Mesenchymal stem cell (in vitro differentiated cells and primary cell): ENCODE measurements at regions not wholly inside any gene's neighbourhood (a gene's known extent, or its start where the extent isn't known, plus 50 kb on each side); places are given as distances from the start of the nearest gene placed in this dataset.

ENCODE experiments used
- DNase-seq: peaks from one replicate; pipeline ENCODE4 v3.0.0-alpha.2; 2013
- H2AFZ ChIP-seq: one replicate; pipeline ENCODE4 v1.6.1; 2013; ENCODE audit warnings: low read depth, mild to moderate bottlenecking, control low read depth, inconsistent platforms, low read length, moderate library complexity
- H2AK5ac ChIP-seq: 2 replicates; pipeline ENCODE4 v1.6.1; 2013; ENCODE audit warnings: low read length, moderate library complexity, mild to moderate bottlenecking, inconsistent platforms; ENCODE audit not compliant: severe bottlenecking
- H2BK120ac ChIP-seq: one replicate; pipeline ENCODE4 v1.6.1; 2013; ENCODE audit warnings: low read depth, mild to moderate bottlenecking, inconsistent platforms, low read length, moderate library complexity
- H2BK12ac ChIP-seq, 2 experiments: one replicate each; pipeline ENCODE4 v1.6.1; 2013; ENCODE audit warnings: inconsistent platforms in 2 of 2, low read length in 2 of 2, mild to moderate bottlenecking in 2 of 2, moderate library complexity in 2 of 2, control low read depth in 1 of 2
- H2BK15ac ChIP-seq: one replicate; pipeline ENCODE4 v1.6.1; 2013; ENCODE audit warnings: mild to moderate bottlenecking, low read depth, inconsistent platforms; ENCODE audit not compliant: poor library complexity, severe bottlenecking
- H2BK5ac ChIP-seq: 2 replicates; pipeline ENCODE4 v1.6.1; 2013; ENCODE audit warnings: low read depth, mild to moderate bottlenecking, low read length, control low read depth, inconsistent platforms; ENCODE audit not compliant: poor library complexity, severe bottlenecking
- H3K14ac ChIP-seq, 2 experiments: one replicate each; pipeline ENCODE4 v1.6.1; 2013; ENCODE audit warnings: inconsistent platforms in 2 of 2, low read length in 2 of 2, control low read depth in 1 of 2, mild to moderate bottlenecking in 1 of 2, moderate library complexity in 1 of 2
- H3K18ac ChIP-seq, 2 experiments: one replicate each; pipeline ENCODE4 v1.6.1; 2013; ENCODE audit warnings: inconsistent platforms in 2 of 2, low read length in 2 of 2, control low read depth in 1 of 2, low read depth in 1 of 2, mild to moderate bottlenecking in 1 of 2
- H3K23ac ChIP-seq, 2 experiments: one replicate each; pipeline ENCODE4 v1.6.1; 2013; ENCODE audit warnings: inconsistent platforms in 2 of 2, low read length in 2 of 2, mild to moderate bottlenecking in 2 of 2, moderate library complexity in 2 of 2, control low read depth in 1 of 2
- H3K27ac ChIP-seq: 2 replicates; pipeline ENCODE4 v1.5.1; 2013; ENCODE audit warnings: mild to moderate bottlenecking, moderate library complexity, low read length, control low read depth, inconsistent platforms; ENCODE audit not compliant: poor library complexity, severe bottlenecking
- H3K27me3 ChIP-seq, 2 experiments: 2 replicates each; pipeline versions ENCODE4 v1.6.1 to v1.7.0; 2013; ENCODE audit warnings: low read length in 2 of 2, mild to moderate bottlenecking in 2 of 2, moderate library complexity in 2 of 2, control low read depth in 1 of 2, inconsistent platforms in 1 of 2; ENCODE audit not compliant: control insufficient read depth in 1 of 2, insufficient read depth in 1 of 2
- H3K36me3 ChIP-seq, 2 experiments: 2 replicates each; pipeline versions ENCODE4 v1.6.1 to v1.7.0; 2013; ENCODE audit warnings: low read length in 2 of 2, control low read depth in 1 of 2, inconsistent platforms in 1 of 2, low read depth in 1 of 2, mild to moderate bottlenecking in 1 of 2; ENCODE audit not compliant: insufficient read depth in 2 of 2, control insufficient read depth in 1 of 2
- H3K4ac ChIP-seq, 2 experiments: one replicate each; pipeline ENCODE4 v1.6.1; 2013; ENCODE audit warnings: inconsistent platforms in 2 of 2, low read length in 2 of 2, mild to moderate bottlenecking in 2 of 2, moderate library complexity in 2 of 2, control low read depth in 1 of 2, low read depth in 1 of 2
- H3K4me1 ChIP-seq: 2 replicates; pipeline ENCODE4 v1.6.1; 2013; ENCODE audit warnings: low read depth, low read length, control low read depth; ENCODE audit not compliant: control insufficient read depth, insufficient read depth
- H3K4me2 ChIP-seq: 2 replicates; pipeline ENCODE4 v1.6.1; 2013; ENCODE audit warnings: low read length, mild to moderate bottlenecking, inconsistent platforms; ENCODE audit not compliant: poor library complexity, severe bottlenecking
- H3K4me3 ChIP-seq, 2 experiments: 2 replicates each; pipeline versions ENCODE4 v1.5.1 to v1.7.0; 2013; ENCODE audit warnings: low read length in 2 of 2, mild to moderate bottlenecking in 2 of 2, control low read depth in 1 of 2, low read depth in 1 of 2; ENCODE audit not compliant: insufficient read depth in 1 of 2
- H3K79me1 ChIP-seq: replicated peaks from 2 replicates; pipeline ENCODE4 v1.6.1; 2013; ENCODE audit warnings: mild to moderate bottlenecking, control low read depth, low read length, inconsistent platforms; ENCODE audit not compliant: poor library complexity, severe bottlenecking
- H3K9ac ChIP-seq: 2 replicates; pipeline ENCODE4 v1.7.0; 2013; ENCODE audit warnings: mild to moderate bottlenecking, low read length, moderate library complexity
- H3K9me3 ChIP-seq: 2 replicates; pipeline ENCODE4 v1.7.0; 2013; ENCODE audit warnings: mild to moderate bottlenecking, low read length; ENCODE audit not compliant: control insufficient read depth
- H4K8ac ChIP-seq: one replicate; pipeline ENCODE4 v1.6.1; 2013; ENCODE audit warnings: inconsistent platforms, mild to moderate bottlenecking, low read length, moderate library complexity
- H4K91ac ChIP-seq: one replicate; pipeline ENCODE4 v1.6.1; 2013; ENCODE audit warnings: mild to moderate bottlenecking, low read length, inconsistent platforms
- WGBS: methylation state at CpG from one replicate; pipeline ENCODE4 v1.1.7; 2013; ENCODE audit warnings: mixed read lengths; 5-methylcytosine and 5-hydroxymethylcytosine counted together

GRCh38 chr10:110411047-110411410 is 86.7 kb upstream of the DUSP5 start:
- Histone ChIP-seq H3K27me3 (no peaks in the 10 kb centered on the region), H2BK120ac (peak overlapping the region; percentile 7), H3K4me1 (peaks cover 38% of the 10 kb centered on the region), H3K9ac (peak overlapping the region; percentile 53), H2BK5ac (peak overlapping the region; percentile 12), H2AFZ (no peak overlapping the region), H3K14ac (peak overlapping the region in 1 of 2 experiments; percentile 23), H3K79me1 (no peaks in the 10 kb centered on the region), H3K4me2 (no peak overlapping the region), H3K23ac (no peak overlapping the region), H4K91ac (peak overlapping the region; percentile 77), H3K4ac (peak overlapping the region in 1 of 2 experiments; percentile 62), H2BK12ac (peak overlapping the region in 1 of 2 experiments; percentile 73), H3K9me3 (no peaks in the 10 kb centered on the region), H3K36me3 (no peaks in the 10 kb centered on the region), H3K4me3 (peak overlapping the region in 1 of 2 experiments; percentile 13), H3K27ac (peak overlapping the region; percentile 57), H2BK15ac (no peak overlapping the region), H2AK5ac (peak overlapping the region; percentile 65), H3K18ac (peak overlapping the region; percentile 76 to 81), H4K8ac (peak overlapping the region; percentile 71)
- no peak for DNase-seq
- 75% methylated on average over 9 of the region's 9 CpGs for WGBS

- Histone ChIP-seq H2AFZ (no peak overlapping the region), H3K14ac (no peak overlapping the region), H3K4me1 (peaks cover 35% of the 10 kb centered on the region), H2BK12ac (no peak overlapping the region), H4K8ac (no peak overlapping the region), H4K91ac (peak overlapping the region; percentile 20), H3K23ac (no peak overlapping the region), H3K27ac (no peak overlapping the region), H2BK5ac (no peak overlapping the region), H3K4me3 (no peak overlapping the region), H3K4me2 (no peak overlapping the region), H3K79me1 (no peaks in the 10 kb centered on the region), H2BK120ac (no peak overlapping the region), H2BK15ac (no peak overlapping the region), H3K18ac (no peak overlapping the region), H3K27me3 (no peaks in the 10 kb centered on the region), H3K4ac (no peak overlapping the region), H3K36me3 (no peaks in the 10 kb centered on the region), H2AK5ac (peak overlapping the region; percentile 23), H3K9me3 (no peaks in the 10 kb centered on the region), H3K9ac (no peak overlapping the region)
- WGBS = 90% methylated on average over 2 of the region's 2 CpGs
- no peak for DNase-seq
Measured at GRCh38 chr10:110413049-110413783, 84.5 kb upstream of the DUSP5 start.

GRCh38 chr10:110413903-110414547 is 83.7 kb upstream of the DUSP5 start:
- no peak overlapping the region for H2BK15ac ChIP-seq
- DNase-seq = no peak
- no peak overlapping the region for H4K91ac ChIP-seq
- H2BK5ac ChIP-seq = no peak overlapping the region
- H3K79me1 ChIP-seq = no peaks in the 10 kb centered on the region
- peak overlapping the region; percentile 30 for H2AK5ac ChIP-seq
- peak overlapping the region; percentile 32 for H3K27ac ChIP-seq
- H3K9me3 ChIP-seq = no peaks in the 10 kb centered on the region
- H3K4me1 ChIP-seq = peaks cover 32% of the 10 kb centered on the region
- H3K27me3 ChIP-seq = no peaks in the 10 kb centered on the region
- no peak overlapping the region for H3K4me2 ChIP-seq
- no peak overlapping the region for H3K14ac ChIP-seq
- no peak overlapping the region for H3K4me3 ChIP-seq
- no peak overlapping the region for H4K8ac ChIP-seq
- no peak overlapping the region for H3K4ac ChIP-seq
- H3K9ac ChIP-seq = no peak overlapping the region
- WGBS = 60% methylated on average over 11 of the region's 11 CpGs
- H2AFZ ChIP-seq = no peak overlapping the region
- no peak overlapping the region for H3K18ac ChIP-seq
- H3K36me3 ChIP-seq = no peaks in the 10 kb centered on the region
- H3K23ac ChIP-seq = no peak overlapping the region
- no peak overlapping the region for H2BK12ac ChIP-seq
- H2BK120ac ChIP-seq = no peak overlapping the region

GRCh38 chr10:110414548-110415309 is 83.0 kb upstream of the DUSP5 start:
- no peak overlapping the region for H2BK120ac ChIP-seq
- peak overlapping the region; percentile 12 for H2BK15ac ChIP-seq
- H2BK12ac ChIP-seq = no peak overlapping the region
- H2BK5ac ChIP-seq = no peak overlapping the region
- no peak for DNase-seq
- peaks cover 32% of the 10 kb centered on the region for H3K4me1 ChIP-seq
- no peak overlapping the region for H4K91ac ChIP-seq
- no peak overlapping the region for H3K23ac ChIP-seq
- no peak overlapping the region for H4K8ac ChIP-seq
- no peak overlapping the region for H3K4me3 ChIP-seq
- no peaks in the 10 kb centered on the region for H3K9me3 ChIP-seq
- WGBS = 67% methylated on average over 8 of the region's 10 CpGs
- H3K14ac ChIP-seq = no peak overlapping the region
- H3K27me3 ChIP-seq = no peaks in the 10 kb centered on the region
- H3K27ac ChIP-seq = no peak overlapping the region
- H3K36me3 ChIP-seq = no peaks in the 10 kb centered on the region
- no peaks in the 10 kb centered on the region for H3K79me1 ChIP-seq
- no peak overlapping the region for H3K4me2 ChIP-seq
- H3K18ac ChIP-seq = peak overlapping the region in 1 of 2 experiments; percentile 22
- peak overlapping the region; percentile 80 for H2AK5ac ChIP-seq
- no peak overlapping the region for H3K4ac ChIP-seq
- no peak overlapping the region for H2AFZ ChIP-seq
- no peak overlapping the region for H3K9ac ChIP-seq
